ENCODE measurements at regions not wholly inside any gene's neighbourhood (a gene's known extent, or its start where the extent isn't known, plus 50 kb on each side); places are given as distances from the start of the nearest gene placed in this dataset.

- Histone ChIP-seq H3K9me3 (peaks cover 0 to 12% (median 0%) of the 10 kb centered on the region in 8 donors), H3K27me3 (replicated peaks in 1 of 7) (no peaks in the 10 kb centered on the region), H3K4me1 (no peaks in the 10 kb centered on the region), H3K27ac (no peak overlapping the region), H3K36me3 (no peaks in the 10 kb centered on the region), H3K4me3 (no peak overlapping the region)
- DNase-seq = no peak
- intact Hi-C loops (cut with DNase I; ENCODE audit: low total_unique reads) = no loop called here
- WGBS, 5 donors = 67 to 92% (median 84%) methylated on average over 2 of the region's 2 CpGs
- TF ChIP-seq CTCF (IDR thresholded peaks at IDR 0.05 in 8 of 11, conservative IDR thresholded peaks at IDR 0.05 in 3 of 11) (no peak), POLR2A (IDR thresholded peaks at IDR 0.05) (no peak), POLR2AphosphoS5 (IDR thresholded peaks at IDR 0.05) (no peak)
These were observed 94.6 kb upstream of the TAS2R1 start for GRCh38 chr5:9724707-9725106.

- no peak overlapping the region for H3K4me3 ChIP-seq
- intact Hi-C loops (cut with DNase I; ENCODE audit: low total_unique reads) = no loop called here
- H3K27me3 ChIP-seq (replicated peaks in 1 of 7) = no peaks in the 10 kb centered on the region
- H3K36me3 ChIP-seq = no peaks in the 10 kb centered on the region
- H3K27ac ChIP-seq = no peak overlapping the region
- TF ChIP-seq POLR2A (IDR thresholded peaks at IDR 0.05) (no peak), CTCF (IDR thresholded peaks at IDR 0.05 in 8 of 11, conservative IDR thresholded peaks at IDR 0.05 in 3 of 11) (no peak), POLR2AphosphoS5 (IDR thresholded peaks at IDR 0.05) (no peak)
- DNase-seq = no peak
- H3K9me3 ChIP-seq = peaks cover 0 to 12% (median 0%) of the 10 kb centered on the region in 8 donors
- no peaks in the 10 kb centered on the region for H3K4me1 ChIP-seq
- WGBS, 5 donors = 79 to 92% (median 88%) methylated on average over 4 of the region's 4 CpGs
These were observed 92.5 kb upstream of the TAS2R1 start for GRCh38 chr5:9722601-9723180.

- peaks cover 0 to 12% (median 0%) of the 10 kb centered on the region in 8 donors for H3K9me3 ChIP-seq
- intact Hi-C loops (cut with DNase I; ENCODE audit: low total_unique reads) = no loop called here
- whole genome bisulfite sequencing, 5 donors = 68 to 84% (median 74%) methylated on average over 2 of the region's 2 CpGs
These were observed 91.0 kb upstream of the TAS2R1 start for GRCh38 chr5:9721161-9721560.

GRCh38 chr5:9720361-9720760 is 90.2 kb upstream of the TAS2R1 start:
- Histone ChIP-seq H3K27ac (no peak overlapping the region), H3K4me1 (no peaks in the 10 kb centered on the region), H3K9me3 (peaks cover 0 to 9% (median 0%) of the 10 kb centered on the region in 8 donors), H3K36me3 (no peaks in the 10 kb centered on the region), H3K4me3 (no peak overlapping the region), H3K27me3 (replicated peaks in 1 of 7) (no peaks in the 10 kb centered on the region)
- WGBS, 5 donors = 71 to 89% (median 82%) methylated on average over 5 of the region's 5 CpGs
- intact Hi-C loops (cut with DNase I; ENCODE audit: low total_unique reads) = no loop called here
- no peak for DNase-seq
- TF ChIP-seq POLR2AphosphoS5 (IDR thresholded peaks at IDR 0.05) (no peak), POLR2A (IDR thresholded peaks at IDR 0.05) (no peak), CTCF (IDR thresholded peaks at IDR 0.05 in 8 of 11, conservative IDR thresholded peaks at IDR 0.05 in 3 of 11) (no peak)

More at GRCh38 chr5:9721161-9721560, 91.0 kb upstream of the TAS2R1 start:
- H3K4me3 ChIP-seq = no peak overlapping the region
- no peaks in the 10 kb centered on the region for H3K27me3 ChIP-seq (replicated peaks in 1 of 7)
- DNase-seq = no peak
- TF ChIP-seq POLR2A (IDR thresholded peaks at IDR 0.05) (no peak), POLR2AphosphoS5 (IDR thresholded peaks at IDR 0.05) (no peak), CTCF (IDR thresholded peaks at IDR 0.05 in 8 of 11, conservative IDR thresholded peaks at IDR 0.05 in 3 of 11) (no peak)
- no peaks in the 10 kb centered on the region for H3K4me1 ChIP-seq
- H3K27ac ChIP-seq = no peak overlapping the region
- H3K36me3 ChIP-seq = no peaks in the 10 kb centered on the region
